ENCODE measurements at regions not wholly inside any gene's neighbourhood (a gene's known extent, or its start where the extent isn't known, plus 50 kb on each side); places are given as distances from the start of the nearest gene placed in this dataset.
"Not testable (repeated sequence)": the region's sequence is repeated elsewhere in the genome, so short reads cannot be mapped to it uniquely, and the experiment has no call there.

- no peak overlapping the region for H3K4me3 ChIP-seq
- intact Hi-C loops (cut with DNase I), result no loop called here
Observed at GRCh38 chr4:112951362-112952312, 97.8 kb upstream of the ANK2 start.

GRCh38 chr4:112952313-112952700 lies 97.1 kb upstream of the ANK2 start:
- no peak overlapping the region for H3K27ac ChIP-seq
- DNase-seq (no peak), ATAC-seq (no peak)
- intact Hi-C loops (cut with DNase I), result no loop called here
- no peaks in the 10 kb centered on the region for H3K27me3 ChIP-seq
- H3K9me3 ChIP-seq, result no peaks in the 10 kb centered on the region
- H3K4me3 ChIP-seq, result no peak overlapping the region
- no peaks in the 10 kb centered on the region for H3K4me1 ChIP-seq
- no peaks in the 10 kb centered on the region for H3K36me3 ChIP-seq
- no peak for TF ChIP-seq CTCF (IDR thresholded peaks at IDR 0.05)

More at GRCh38 chr4:112951362-112952312, 97.8 kb upstream of the ANK2 start:
- Histone ChIP-seq H3K36me3 (no peaks in the 10 kb centered on the region), H3K9me3 (no peaks in the 10 kb centered on the region), H3K27ac (no peak overlapping the region), H3K27me3 (no peaks in the 10 kb centered on the region), H3K4me1 (no peaks in the 10 kb centered on the region)
- TF ChIP-seq CTCF (IDR thresholded peaks at IDR 0.05), result peak; percentile 54
- DNase-seq (no peak), ATAC-seq (no peak)

GRCh38 chr4:112953262-112953661 lies 96.2 kb upstream of the ANK2 start:
- DNase-seq, result no peak
- no peak for ATAC-seq

GRCh38 chr4:112954286-112954685 lies 95.2 kb upstream of the ANK2 start:
- DNase-seq (no peak), ATAC-seq (no peak)
- intact Hi-C loops (cut with DNase I), result no loop called here
- no peak for TF ChIP-seq CTCF (IDR thresholded peaks at IDR 0.05)
- H3K36me3 ChIP-seq, result no peaks in the 10 kb centered on the region
- no peak overlapping the region for H3K27ac ChIP-seq
- no peaks in the 10 kb centered on the region for H3K27me3 ChIP-seq
- H3K4me1 ChIP-seq, result no peaks in the 10 kb centered on the region
- H3K9me3 ChIP-seq, result no peaks in the 10 kb centered on the region
- no peak overlapping the region for H3K4me3 ChIP-seq

More at GRCh38 chr4:112953262-112953661, 96.2 kb upstream of the ANK2 start:
- Histone ChIP-seq H3K36me3 (no peaks in the 10 kb centered on the region), H3K9me3 (no peaks in the 10 kb centered on the region), H3K4me3 (no peak overlapping the region), H3K27me3 (no peaks in the 10 kb centered on the region), H3K4me1 (no peaks in the 10 kb centered on the region), H3K27ac (no peak overlapping the region)
- intact Hi-C loops (cut with DNase I), result no loop called here
- TF ChIP-seq CTCF (IDR thresholded peaks at IDR 0.05), result no peak

GRCh38 chr4:112956484-112956896 lies 93.0 kb upstream of the ANK2 start:
- Histone ChIP-seq H3K36me3 (no peaks in the 10 kb centered on the region), H3K9me3 (no peaks in the 10 kb centered on the region), H3K4me1 (no peaks in the 10 kb centered on the region), H3K27me3 (no peaks in the 10 kb centered on the region), H3K27ac (no peak overlapping the region), H3K4me3 (no peak overlapping the region)
- ATAC-seq (no peak), DNase-seq (no peak)
- intact Hi-C loops (cut with DNase I), result no loop called here
- TF ChIP-seq CTCF (IDR thresholded peaks at IDR 0.05), result no peak

GRCh38 chr4:112957764-112958163 lies 91.7 kb upstream of the ANK2 start:
- DNase-seq; H3K36me3 ChIP-seq; H3K4me1 ChIP-seq; H3K9me3 ChIP-seq; ATAC-seq; H3K27me3 ChIP-seq; intact Hi-C loops (cut with DNase I); H3K4me3 ChIP-seq; H3K27ac ChIP-seq: not testable (repeated sequence)

All from upper lobe of right lung (tissue), 1 donor.